HG02852 (cell line): ENCODE measurements at regions not wholly inside any gene's neighbourhood (a gene's known extent, or its start where the extent isn't known, plus 50 kb on each side); places are given as distances from the start of the nearest gene placed in this dataset.

Source experiments
- ATAC-seq: cut with Tn5 transposase; IDR thresholded peaks from one replicate; pipeline ENCODE4 v1.9.1; 2021; ENCODE audit warnings: mild to moderate bottlenecking, moderate library complexity; ENCODE audit not compliant: unreplicated experiment

- ATAC-seq: no peak
Measured at GRCh38 chr7:18445483-18445882, 50.1 kb upstream of the HDAC9 start.
